Hematopoietic multipotent progenitor cell (in vitro differentiated cells): ENCODE measurements at regions not wholly inside any gene's neighbourhood (a gene's known extent, or its start where the extent isn't known, plus 50 kb on each side); places are given as distances from the start of the nearest gene placed in this dataset.

ENCODE experiments used
- DNase-seq, 3 donors: peaks; one replicate each; pipeline ENCODE4 v3.0.0-alpha.2; 2011 to 2015; ENCODE audit warnings: low read depth in 2 of 3, low spot score in 2 of 3

GRCh38 chr18:67926929-67927864, 410.7 kb upstream of the DSEL start:
- DNase-seq, result no peak

DNA sequence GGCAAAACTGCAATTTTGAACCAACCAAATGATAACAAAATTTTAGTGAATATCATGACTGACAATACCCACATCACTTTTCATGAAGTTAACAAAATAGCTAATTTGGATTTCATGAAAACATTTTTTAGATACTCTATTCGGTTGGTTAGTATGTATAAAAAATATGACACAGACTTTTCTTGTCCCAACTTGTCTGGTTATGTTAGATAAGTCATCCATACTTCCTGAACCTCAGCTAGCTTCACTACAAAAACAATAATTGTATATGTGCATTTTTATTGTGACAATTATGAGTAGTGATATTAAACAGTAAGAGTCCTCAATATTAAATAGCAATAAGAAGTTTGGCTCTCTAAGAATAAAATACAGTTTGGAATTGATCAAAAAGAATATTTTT, 408.1 kb upstream of the DSEL start:
- no peak for DNase-seq

- DNase-seq, result no peak
Observed at GRCh38 chr18:67919316-67919715, 402.8 kb upstream of the DSEL start.

GRCh38 chr18:67916097-67916496, 399.6 kb upstream of the DSEL start:
- DNase-seq, result no peak

- no peak for DNase-seq
Observed at GRCh38 chr18:67913040-67913439, 396.5 kb upstream of the DSEL start.

GRCh38 chr18:67901573-67901972, 385.1 kb upstream of the DSEL start:
- no peak for DNase-seq

GRCh38 chr18:67896451-67896850, 379.9 kb upstream of the DSEL start:
- DNase-seq, result no peak

- no peak for DNase-seq
Observed at GRCh38 chr18:67893916-67894315, 377.4 kb upstream of the DSEL start.

GRCh38 chr18:67876871-67877270, 360.4 kb upstream of the DSEL start:
- DNase-seq, result no peak

- no peak for DNase-seq
Observed at GRCh38 chr18:67875944-67876343, 359.4 kb upstream of the DSEL start.

DNA sequence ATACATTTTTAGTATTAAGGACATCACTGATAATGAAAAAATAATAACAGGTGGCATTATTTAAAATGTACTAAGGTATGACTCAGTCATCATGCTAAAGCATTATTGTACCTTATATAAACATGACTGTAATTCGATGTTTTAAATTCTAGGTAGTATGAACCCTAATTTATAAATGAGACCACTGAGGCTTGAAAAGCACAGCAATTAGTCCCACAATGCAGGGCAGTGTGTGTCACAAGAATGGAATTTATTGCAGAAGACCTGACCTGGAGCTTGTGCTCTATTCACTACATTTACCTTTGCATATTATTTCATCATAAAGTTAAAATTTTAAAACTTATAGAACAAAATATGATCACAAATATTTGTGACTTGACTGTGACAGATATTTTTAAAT, 358.5 kb upstream of the DSEL start:
- DNase-seq, result no peak

GRCh38 chr18:67865400-67865799, 348.9 kb upstream of the DSEL start:
- DNase-seq, result no peak

DNA sequence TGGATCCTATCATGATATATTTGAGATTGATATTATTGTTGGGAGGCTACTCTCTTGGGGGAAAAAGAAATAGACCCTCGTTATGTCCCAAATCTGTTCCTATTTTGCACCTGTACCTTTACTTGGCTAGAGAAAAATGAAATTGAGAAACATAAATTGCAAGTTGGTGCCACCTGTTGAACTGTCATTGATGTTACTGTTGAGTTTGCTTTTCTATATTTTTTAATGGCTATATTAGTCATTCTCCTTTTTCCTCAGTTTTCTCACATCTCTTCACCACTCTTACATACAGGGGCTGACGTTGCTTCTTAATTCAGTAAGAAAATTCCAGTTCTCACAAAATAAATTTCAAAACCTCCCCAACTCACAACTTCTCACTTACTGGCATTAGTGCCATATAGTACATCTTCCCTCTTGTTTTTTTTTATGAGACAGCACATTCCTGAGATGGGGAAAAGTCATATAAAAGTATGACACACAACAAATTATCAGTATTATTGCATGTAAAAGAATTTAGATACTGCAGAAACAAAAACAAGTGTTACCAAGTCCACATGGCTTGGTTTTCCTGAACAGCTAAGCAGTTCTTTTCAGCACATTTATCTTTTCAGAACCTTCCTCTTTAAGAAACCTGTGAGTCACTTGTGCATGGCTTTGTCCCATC, 348.3 kb upstream of the DSEL start:
- DNase-seq, result no peak

DNA sequence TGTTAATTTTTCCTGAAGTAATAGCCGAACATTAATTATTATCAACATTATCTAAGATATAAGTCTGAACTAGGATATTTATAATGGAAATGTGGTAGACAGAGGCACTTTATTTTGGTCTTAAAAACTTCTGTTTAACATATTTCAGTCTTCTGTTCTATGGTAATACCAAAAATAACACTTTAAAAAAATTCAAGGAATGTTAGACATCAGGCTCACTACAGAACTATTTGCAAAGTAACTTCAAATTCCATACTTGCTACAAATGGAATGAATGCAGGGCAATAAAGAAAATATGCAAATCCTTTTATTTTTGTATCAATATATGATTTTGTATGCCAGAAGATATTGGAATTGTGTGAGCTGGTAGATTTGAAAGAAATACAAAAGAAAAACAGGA, 345.5 kb upstream of the DSEL start:
- DNase-seq, result no peak

GRCh38 chr18:67854340-67854739, 337.8 kb upstream of the DSEL start:
- no peak for DNase-seq

DNA sequence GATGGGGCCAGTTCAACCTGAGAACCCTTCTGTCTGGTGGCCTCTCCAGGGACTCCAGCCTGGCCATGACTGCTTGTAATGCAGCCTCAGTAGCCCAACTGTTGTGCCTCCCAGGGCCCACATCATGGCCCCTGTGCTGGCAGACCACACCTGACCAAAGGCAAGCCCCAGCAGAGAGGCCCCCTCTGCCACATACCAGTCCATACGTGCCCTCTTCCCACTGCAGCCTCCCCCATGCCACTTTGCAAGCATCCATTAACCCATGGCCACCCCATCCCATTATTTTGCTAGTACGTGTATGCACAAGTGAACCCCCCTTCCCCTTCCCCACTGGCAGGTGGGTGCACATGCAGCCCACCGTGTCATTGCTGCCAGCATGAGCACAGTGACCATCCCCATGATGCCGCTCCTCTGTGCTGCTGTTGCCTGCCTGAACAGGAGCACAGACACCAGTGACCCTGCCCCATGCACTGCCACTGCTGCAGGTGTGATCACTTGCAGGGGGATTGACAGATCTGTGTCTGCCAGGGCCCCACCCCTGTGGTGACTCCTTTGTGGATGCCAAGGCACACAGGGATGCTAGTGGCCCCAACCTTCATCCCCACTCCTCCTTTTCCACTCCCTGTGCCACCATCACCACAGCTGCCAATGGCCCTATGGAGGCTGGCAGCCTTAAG, 330.0 kb upstream of the DSEL start:
- no peak for DNase-seq

GRCh38 chr18:67845035-67845434, 328.5 kb upstream of the DSEL start:
- no peak for DNase-seq

GRCh38 chr18:67840379-67840778, 323.9 kb upstream of the DSEL start:
- no peak for DNase-seq

- DNase-seq, result no peak
Observed at GRCh38 chr18:67818432-67818831, 301.9 kb upstream of the DSEL start.

- no peak for DNase-seq
Observed at GRCh38 chr18:67815280-67815679, 298.8 kb upstream of the DSEL start.

GRCh38 chr18:67813380-67814028, 297.0 kb upstream of the DSEL start:
- no peak for DNase-seq
